ENCODE measurements at regions not wholly inside any gene's neighbourhood (a gene's known extent, or its start where the extent isn't known, plus 50 kb on each side); places are given as distances from the start of the nearest gene placed in this dataset.

DNA sequence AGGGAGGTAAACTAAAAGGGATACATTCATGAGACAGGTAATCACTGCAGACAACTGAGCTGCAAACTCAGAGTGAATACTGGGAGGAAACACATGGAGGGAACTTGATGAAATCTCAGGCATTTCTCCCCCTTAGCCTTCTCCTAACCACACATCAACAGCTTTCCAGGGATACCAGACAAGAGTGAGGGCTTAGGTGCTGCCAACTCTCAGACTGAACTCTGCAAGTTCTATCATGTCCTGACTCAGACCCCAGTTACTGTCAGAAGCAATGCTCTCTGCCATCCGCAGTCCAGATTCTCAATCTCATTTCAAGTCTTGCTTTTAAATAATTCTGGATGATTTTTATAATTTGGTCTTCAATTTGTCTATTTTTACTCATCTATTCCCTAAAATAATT, 267.3 kb downstream of the LTN1 start:
- H3K9me3 Mint-ChIP-seq: no peaks in the 10 kb centered on the region
- H3K36me3 Mint-ChIP-seq: no peaks in the 10 kb centered on the region
- H3K4me3 Mint-ChIP-seq: no peak overlapping the region
- H3K4me1 Mint-ChIP-seq: peaks cover 6% of the 10 kb centered on the region
- no peak overlapping the region for H3K27ac Mint-ChIP-seq
- H3K27me3 Mint-ChIP-seq (ENCODE audit: low read depth): no peaks in the 10 kb centered on the region
- TF ChIP-seq, protein P1, sequence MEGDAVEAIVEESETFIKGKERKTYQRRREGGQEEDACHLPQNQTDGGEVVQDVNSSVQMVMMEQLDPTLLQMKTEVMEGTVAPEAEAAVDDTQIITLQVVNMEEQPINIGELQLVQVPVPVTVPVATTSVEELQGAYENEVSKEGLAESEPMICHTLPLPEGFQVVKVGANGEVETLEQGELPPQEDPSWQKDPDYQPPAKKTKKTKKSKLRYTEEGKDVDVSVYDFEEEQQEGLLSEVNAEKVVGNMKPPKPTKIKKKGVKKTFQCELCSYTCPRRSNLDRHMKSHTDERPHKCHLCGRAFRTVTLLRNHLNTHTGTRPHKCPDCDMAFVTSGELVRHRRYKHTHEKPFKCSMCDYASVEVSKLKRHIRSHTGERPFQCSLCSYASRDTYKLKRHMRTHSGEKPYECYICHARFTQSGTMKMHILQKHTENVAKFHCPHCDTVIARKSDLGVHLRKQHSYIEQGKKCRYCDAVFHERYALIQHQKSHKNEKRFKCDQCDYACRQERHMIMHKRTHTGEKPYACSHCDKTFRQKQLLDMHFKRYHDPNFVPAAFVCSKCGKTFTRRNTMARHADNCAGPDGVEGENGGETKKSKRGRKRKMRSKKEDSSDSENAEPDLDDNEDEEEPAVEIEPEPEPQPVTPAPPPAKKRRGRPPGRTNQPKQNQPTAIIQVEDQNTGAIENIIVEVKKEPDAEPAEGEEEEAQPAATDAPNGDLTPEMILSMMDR (IDR thresholded peaks at IDR 0.05; ENCODE audit: unreplicated experiment): no peak
- DNase-seq (ENCODE audit: low spot score in 2 of 2, unreplicated experiment in 2 of 2): no peak

- Mint-ChIP-seq H3K4me3 (no peak overlapping the region), H3K4me1 (peaks cover 6% of the 10 kb centered on the region), H3K27ac (no peak overlapping the region), H3K9me3 (no peaks in the 10 kb centered on the region), H3K27me3 (ENCODE audit: low read depth) (no peaks in the 10 kb centered on the region), H3K36me3 (no peaks in the 10 kb centered on the region)
- TF ChIP-seq, protein P1 (IDR thresholded peaks at IDR 0.05; ENCODE audit: unreplicated experiment): no peak
- DNase-seq (ENCODE audit: low spot score in 2 of 2, unreplicated experiment in 2 of 2): no peak
Measured at GRCh38 chr21:28723646-28724045, 269.0 kb downstream of the LTN1 start.

DNA sequence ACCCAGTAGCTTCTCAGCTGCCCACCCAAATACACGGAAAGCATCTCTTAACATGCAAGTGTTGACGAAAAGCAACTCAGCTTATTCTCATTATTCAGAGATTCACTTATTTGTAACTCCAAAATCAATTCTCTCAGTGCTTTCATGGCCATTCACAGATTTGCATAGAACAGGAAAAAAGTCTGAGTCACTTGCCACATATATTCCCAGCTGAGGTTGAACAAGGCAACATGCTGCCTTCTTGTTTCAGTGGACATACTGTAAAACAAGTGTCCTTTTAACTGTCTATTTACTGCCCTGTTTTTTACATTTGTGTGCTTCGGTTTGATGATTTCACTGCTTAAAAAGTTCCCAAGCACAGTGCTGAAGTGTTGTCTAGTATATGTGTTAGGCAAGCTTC, 273.0 kb downstream of the LTN1 start:
- Mint-ChIP-seq H3K36me3 (peaks cover 6% of the 10 kb centered on the region), H3K4me1 (no peaks in the 10 kb centered on the region), H3K27me3 (ENCODE audit: low read depth) (no peaks in the 10 kb centered on the region), H3K4me3 (no peak overlapping the region), H3K27ac (no peak overlapping the region), H3K9me3 (peaks cover 23% of the 10 kb centered on the region)
- TF ChIP-seq, protein P1 (IDR thresholded peaks at IDR 0.05; ENCODE audit: unreplicated experiment): no peak
- DNase-seq (ENCODE audit: low spot score in 2 of 2, unreplicated experiment in 2 of 2): no peak

- no peak overlapping the region for H3K27ac Mint-ChIP-seq
- TF ChIP-seq, protein P1 (IDR thresholded peaks at IDR 0.05; ENCODE audit: unreplicated experiment): no peak
- DNase-seq (ENCODE audit: low spot score in 2 of 2, unreplicated experiment in 2 of 2): no peak
- no peak overlapping the region for H3K4me3 Mint-ChIP-seq
- H3K36me3 Mint-ChIP-seq: peaks cover 6% of the 10 kb centered on the region
- H3K4me1 Mint-ChIP-seq: no peaks in the 10 kb centered on the region
- peaks cover 23% of the 10 kb centered on the region for H3K9me3 Mint-ChIP-seq
- H3K27me3 Mint-ChIP-seq (ENCODE audit: low read depth): no peaks in the 10 kb centered on the region
Measured at GRCh38 chr21:28714777-28715464, 277.8 kb downstream of the LTN1 start.

DNA sequence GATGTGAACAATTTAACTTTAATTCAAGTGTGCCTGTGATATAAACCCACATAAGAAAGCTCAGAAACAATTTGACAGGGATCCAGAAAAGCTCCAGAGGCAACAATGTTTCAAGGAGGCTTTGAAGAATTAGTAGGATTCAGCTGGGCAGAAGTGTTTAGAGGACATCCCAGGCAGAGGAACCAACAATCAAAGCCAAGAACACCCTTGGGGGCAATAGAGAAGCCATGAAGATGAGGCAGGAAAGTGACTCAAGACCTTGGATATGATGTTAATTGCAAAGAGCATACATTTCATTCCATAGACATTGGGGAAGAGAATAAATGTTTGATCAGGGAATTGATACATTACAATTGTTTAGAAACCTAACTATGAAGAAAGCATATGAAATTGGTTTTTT, 280.3 kb downstream of the LTN1 start:
- Mint-ChIP-seq H3K36me3 (peaks cover 2% of the 10 kb centered on the region), H3K9me3 (peaks cover 20% of the 10 kb centered on the region)
- TF ChIP-seq, protein P1 (IDR thresholded peaks at IDR 0.05; ENCODE audit: unreplicated experiment): no peak

More for the DNA sequence above, 280.3 kb downstream of the LTN1 start:
- no peak overlapping the region for H3K27ac Mint-ChIP-seq
- H3K27me3 Mint-ChIP-seq (ENCODE audit: low read depth): no peaks in the 10 kb centered on the region
- H3K4me1 Mint-ChIP-seq: no peaks in the 10 kb centered on the region
- no peak for DNase-seq (ENCODE audit: low spot score in 2 of 2, unreplicated experiment in 2 of 2)
- H3K4me3 Mint-ChIP-seq: no peak overlapping the region

Measured in mesothelial cell of epicardium (in vitro differentiated cells).